IgD-negative memory B cell (primary cell): ENCODE measurements at regions not wholly inside any gene's neighbourhood (a gene's known extent, or its start where the extent isn't known, plus 50 kb on each side); places are given as distances from the start of the nearest gene placed in this dataset.
"Not testable (repeated sequence)": the region's sequence is repeated elsewhere in the genome, so short reads cannot be mapped to it uniquely, and the experiment has no call there.

Experiments
- H3K27ac Mint-ChIP-seq, 3 donors: one replicate each; pipeline ENCODE4 v1.8.0; 2020 to 2022; ENCODE audit warnings: mild to moderate bottlenecking in 3 of 3, mixed read lengths in 3 of 3, moderate library complexity in 1 of 3
- H3K27me3 Mint-ChIP-seq: one replicate; pipeline ENCODE4 v1.8.0; 2021; ENCODE audit warnings: mixed read lengths
- H3K36me3 Mint-ChIP-seq: one replicate; pipeline ENCODE4 v1.8.0; 2020; ENCODE audit warnings: mild to moderate bottlenecking, mixed read lengths
- H3K4me1 Mint-ChIP-seq, 3 donors: one replicate each; pipeline ENCODE4 v1.8.0; 2020 to 2022; ENCODE audit warnings: mixed read lengths in 3 of 3, mild to moderate bottlenecking in 1 of 3
- H3K4me3 Mint-ChIP-seq, 4 donors: one replicate each; pipeline ENCODE4 v1.8.0; 2020 to 2022; ENCODE audit warnings: mild to moderate bottlenecking in 4 of 4, mixed read lengths in 4 of 4, moderate library complexity in 3 of 4
- H3K9me3 Mint-ChIP-seq, 3 donors: one replicate each; pipeline ENCODE4 v1.8.0; 2020 to 2021; ENCODE audit warnings: mixed read lengths in 3 of 3, mild to moderate bottlenecking in 1 of 3

GRCh38 chr2:34785206-34785785, 1186.2 kb upstream of the FAM98A start:
- peaks cover 2% of the 10 kb centered on the region for H3K36me3 Mint-ChIP-seq
- H3K9me3 Mint-ChIP-seq, result peaks cover 6 to 15% (median 8%) of the 10 kb centered on the region in 3 donors
- H3K27ac Mint-ChIP-seq, result no peak overlapping the region
- no peaks in the 10 kb centered on the region for H3K4me1 Mint-ChIP-seq
- H3K4me3 Mint-ChIP-seq, result no peak overlapping the region
- no peaks in the 10 kb centered on the region for H3K27me3 Mint-ChIP-seq

- no peaks in the 10 kb centered on the region for H3K4me1 Mint-ChIP-seq
- H3K9me3 Mint-ChIP-seq, result peaks cover 5 to 15% (median 6%) of the 10 kb centered on the region in 3 donors
- peaks cover 2% of the 10 kb centered on the region for H3K36me3 Mint-ChIP-seq
- no peaks in the 10 kb centered on the region for H3K27me3 Mint-ChIP-seq
- H3K4me3 Mint-ChIP-seq, result no peak overlapping the region
- no peak overlapping the region for H3K27ac Mint-ChIP-seq
These were observed 1185.6 kb upstream of the FAM98A start for GRCh38 chr2:34784701-34785100.

GRCh38 chr2:34750742-34751141, 1151.6 kb upstream of the FAM98A start:
- H3K4me1 Mint-ChIP-seq, H3K4me3 Mint-ChIP-seq, H3K27ac Mint-ChIP-seq, H3K9me3 Mint-ChIP-seq, H3K27me3 Mint-ChIP-seq, H3K36me3 Mint-ChIP-seq: not testable (repeated sequence)

- H3K4me3 Mint-ChIP-seq, result no peak overlapping the region
- no peaks in the 10 kb centered on the region for H3K4me1 Mint-ChIP-seq
- H3K9me3 Mint-ChIP-seq, result peaks cover 3 to 8% (median 6%) of the 10 kb centered on the region in 3 donors
- no peak overlapping the region for H3K27ac Mint-ChIP-seq
- H3K27me3 Mint-ChIP-seq, result no peaks in the 10 kb centered on the region
- H3K36me3 Mint-ChIP-seq, result no peaks in the 10 kb centered on the region
These were observed 1148.5 kb upstream of the FAM98A start for GRCh38 chr2:34747643-34748042.

- Mint-ChIP-seq H3K36me3 (no peaks in the 10 kb centered on the region), H3K4me3 (no peak overlapping the region), H3K27me3 (no peaks in the 10 kb centered on the region), H3K9me3 (peaks cover 0 to 14% (median 7%) of the 10 kb centered on the region in 3 donors), H3K4me1 (no peaks in the 10 kb centered on the region), H3K27ac (no peak overlapping the region)
These were observed 1139.6 kb upstream of the FAM98A start for GRCh38 chr2:34738691-34739090.

GRCh38 chr2:34737146-34737545, 1138.0 kb upstream of the FAM98A start:
- Mint-ChIP-seq H3K36me3 (no peaks in the 10 kb centered on the region), H3K4me1 (no peaks in the 10 kb centered on the region), H3K27ac (no peak overlapping the region), H3K9me3 (peaks cover 0 to 14% (median 7%) of the 10 kb centered on the region in 3 donors), H3K4me3 (no peak overlapping the region), H3K27me3 (no peaks in the 10 kb centered on the region)

- no peaks in the 10 kb centered on the region for H3K36me3 Mint-ChIP-seq
- no peaks in the 10 kb centered on the region for H3K27me3 Mint-ChIP-seq
- H3K4me1 Mint-ChIP-seq, result no peaks in the 10 kb centered on the region
- peaks cover 0 to 14% (median 7%) of the 10 kb centered on the region in 3 donors for H3K9me3 Mint-ChIP-seq
- H3K27ac Mint-ChIP-seq, result no peak overlapping the region
- H3K4me3 Mint-ChIP-seq, result no peak overlapping the region
These were observed 1137.4 kb upstream of the FAM98A start for GRCh38 chr2:34736482-34736881.

- no peaks in the 10 kb centered on the region for H3K27me3 Mint-ChIP-seq
These were observed 1135.6 kb upstream of the FAM98A start for GRCh38 chr2:34734662-34735061.

GRCh38 chr2:34734042-34734441, 1134.9 kb upstream of the FAM98A start:
- Mint-ChIP-seq H3K4me1 (no peaks in the 10 kb centered on the region), H3K27ac (no peak overlapping the region), H3K27me3 (no peaks in the 10 kb centered on the region), H3K36me3 (no peaks in the 10 kb centered on the region), H3K9me3 (peaks cover 0 to 14% (median 7%) of the 10 kb centered on the region in 3 donors), H3K4me3 (no peak overlapping the region)

More at GRCh38 chr2:34734662-34735061, 1135.6 kb upstream of the FAM98A start:
- H3K4me3 Mint-ChIP-seq, result no peak overlapping the region
- no peaks in the 10 kb centered on the region for H3K36me3 Mint-ChIP-seq
- H3K4me1 Mint-ChIP-seq, result no peaks in the 10 kb centered on the region
- H3K9me3 Mint-ChIP-seq, result peaks cover 0 to 14% (median 7%) of the 10 kb centered on the region in 3 donors
- H3K27ac Mint-ChIP-seq, result no peak overlapping the region

- Mint-ChIP-seq H3K27ac (no peak overlapping the region), H3K4me1 (no peaks in the 10 kb centered on the region), H3K36me3 (no peaks in the 10 kb centered on the region), H3K4me3 (no peak overlapping the region), H3K27me3 (no peaks in the 10 kb centered on the region), H3K9me3 (peaks cover 0 to 4% (median 0%) of the 10 kb centered on the region in 3 donors)
These were observed 1132.2 kb upstream of the FAM98A start for GRCh38 chr2:34731292-34731691.

GRCh38 chr2:34729845-34730244, 1130.7 kb upstream of the FAM98A start:
- Mint-ChIP-seq H3K27me3 (no peaks in the 10 kb centered on the region), H3K36me3 (no peaks in the 10 kb centered on the region), H3K27ac (no peak overlapping the region), H3K9me3 (peaks cover 0 to 4% (median 0%) of the 10 kb centered on the region in 3 donors), H3K4me1 (no peaks in the 10 kb centered on the region), H3K4me3 (no peak overlapping the region)

- Mint-ChIP-seq H3K9me3 (no peaks in the 10 kb centered on the region), H3K4me1 (no peaks in the 10 kb centered on the region), H3K27me3 (no peaks in the 10 kb centered on the region), H3K36me3 (peaks cover 4% of the 10 kb centered on the region), H3K27ac (no peak overlapping the region), H3K4me3 (no peak overlapping the region)
These were observed 1125.0 kb upstream of the FAM98A start for GRCh38 chr2:34724107-34724506.

- H3K4me3 Mint-ChIP-seq, result no peak overlapping the region
- no peaks in the 10 kb centered on the region for H3K9me3 Mint-ChIP-seq
- H3K4me1 Mint-ChIP-seq, result no peaks in the 10 kb centered on the region
- H3K27me3 Mint-ChIP-seq, result no peaks in the 10 kb centered on the region
- peaks cover 4% of the 10 kb centered on the region for H3K36me3 Mint-ChIP-seq
- H3K27ac Mint-ChIP-seq, result no peak overlapping the region
These were observed 1124.6 kb upstream of the FAM98A start for GRCh38 chr2:34723683-34724082.

GRCh38 chr2:34719206-34719605, 1120.1 kb upstream of the FAM98A start:
- no peaks in the 10 kb centered on the region for H3K4me1 Mint-ChIP-seq
- H3K4me3 Mint-ChIP-seq, result no peak overlapping the region
- H3K36me3 Mint-ChIP-seq, result peaks cover 3% of the 10 kb centered on the region
- no peak overlapping the region for H3K27ac Mint-ChIP-seq
- H3K27me3 Mint-ChIP-seq, result no peaks in the 10 kb centered on the region
- peaks cover 4 to 16% (median 7%) of the 10 kb centered on the region in 3 donors for H3K9me3 Mint-ChIP-seq

- peak overlapping the region in 1 of 4 donors; percentile 21 for H3K4me3 Mint-ChIP-seq
- H3K4me1 Mint-ChIP-seq, result peaks cover 0 to 2% (median 0%) of the 10 kb centered on the region in 3 donors
- no peak overlapping the region for H3K27ac Mint-ChIP-seq
- no peaks in the 10 kb centered on the region for H3K36me3 Mint-ChIP-seq
- peaks cover 0 to 4% (median 3%) of the 10 kb centered on the region in 3 donors for H3K9me3 Mint-ChIP-seq
- H3K27me3 Mint-ChIP-seq, result no peaks in the 10 kb centered on the region
These were observed 1106.6 kb upstream of the FAM98A start for GRCh38 chr2:34705551-34706247.

GRCh38 chr2:34703292-34703691, 1104.2 kb upstream of the FAM98A start:
- Mint-ChIP-seq H3K36me3 (no peaks in the 10 kb centered on the region), H3K4me3 (no peak overlapping the region), H3K27me3 (no peaks in the 10 kb centered on the region), H3K4me1 (peaks cover 0 to 2% (median 0%) of the 10 kb centered on the region in 3 donors), H3K9me3 (peaks cover 0 to 2% (median 1%) of the 10 kb centered on the region in 3 donors), H3K27ac (no peak overlapping the region)
